ENCODE measurements at regions not wholly inside any gene's neighbourhood (a gene's known extent, or its start where the extent isn't known, plus 50 kb on each side); places are given as distances from the start of the nearest gene placed in this dataset.

- H3K27me3 ChIP-seq: no peaks in the 10 kb centered on the region
- H3K27ac ChIP-seq: no peak overlapping the region
- TF ChIP-seq POLR2A (IDR thresholded peaks at IDR 0.05) (no peak), CTCF (IDR thresholded peaks at IDR 0.05) (no peak), EP300 (IDR thresholded peaks at IDR 0.05) (no peak), POLR2AphosphoS5 (IDR thresholded peaks at IDR 0.05) (no peak)
- H3K4me1 ChIP-seq: no peaks in the 10 kb centered on the region
- no CpG with 5 or more reads among the region's 1 CpG for WGBS, 2 donors (ENCODE audit: low coverage in 1 of 2)
- no peaks in the 10 kb centered on the region for H3K9me3 ChIP-seq
- no peak for ATAC-seq
- no peak overlapping the region for H3K4me3 ChIP-seq
- no peaks in the 10 kb centered on the region for H3K36me3 ChIP-seq
Measured at GRCh38 chr18:73514449-73514848, 633.2 kb downstream of the FBXO15 start.

GRCh38 chr18:73511771-73512503 is 635.7 kb downstream of the FBXO15 start:
- WGBS, 2 donors (ENCODE audit: low coverage in 1 of 2): 25 to 29% methylated on average over 9 to 12 of the region's 12 CpGs
- Histone ChIP-seq H3K27ac (no peak overlapping the region), H3K27me3 (no peaks in the 10 kb centered on the region), H3K4me3 (no peak overlapping the region), H3K36me3 (no peaks in the 10 kb centered on the region), H3K4me1 (no peaks in the 10 kb centered on the region), H3K9me3 (no peaks in the 10 kb centered on the region)
- no peak for ATAC-seq
- TF ChIP-seq CTCF (IDR thresholded peaks at IDR 0.05): no peak
- TF ChIP-seq POLR2A (IDR thresholded peaks at IDR 0.05): no peak
- TF ChIP-seq POLR2AphosphoS5 (IDR thresholded peaks at IDR 0.05): no peak
- TF ChIP-seq EP300 (IDR thresholded peaks at IDR 0.05): no peak

- Histone ChIP-seq H3K4me3 (no peak overlapping the region), H3K36me3 (no peaks in the 10 kb centered on the region), H3K27me3 (no peaks in the 10 kb centered on the region), H3K9me3 (no peaks in the 10 kb centered on the region), H3K4me1 (no peaks in the 10 kb centered on the region), H3K27ac (no peak overlapping the region)
- TF ChIP-seq CTCF (IDR thresholded peaks at IDR 0.05): no peak
- TF ChIP-seq POLR2AphosphoS5 (IDR thresholded peaks at IDR 0.05): no peak
- TF ChIP-seq EP300 (IDR thresholded peaks at IDR 0.05): no peak
- TF ChIP-seq POLR2A (IDR thresholded peaks at IDR 0.05): no peak
- 22 to 40% methylated on average over 2 of the region's 2 CpGs for WGBS, 2 donors (ENCODE audit: low coverage in 1 of 2)
- ATAC-seq: no peak
Measured at GRCh38 chr18:73509460-73509859, 638.2 kb downstream of the FBXO15 start.

- Histone ChIP-seq H3K36me3 (no peaks in the 10 kb centered on the region), H3K9me3 (no peaks in the 10 kb centered on the region), H3K27ac (no peak overlapping the region), H3K4me1 (no peaks in the 10 kb centered on the region), H3K4me3 (no peak overlapping the region), H3K27me3 (no peaks in the 10 kb centered on the region)
- no peak for ATAC-seq
- WGBS, 2 donors (ENCODE audit: low coverage in 1 of 2): 0% methylated on average over 1 of the region's 1 CpG; no CpG with 5 or more reads in 1 of the 2 donors
- TF ChIP-seq EP300 (IDR thresholded peaks at IDR 0.05) (no peak), CTCF (IDR thresholded peaks at IDR 0.05) (no peak), POLR2AphosphoS5 (IDR thresholded peaks at IDR 0.05) (no peak), POLR2A (IDR thresholded peaks at IDR 0.05) (no peak)
Measured at GRCh38 chr18:73503326-73503725, 635.5 kb upstream of the NETO1 start.

GRCh38 chr18:73487966-73488365 is 620.2 kb upstream of the NETO1 start:
- Histone ChIP-seq H3K9me3 (no peaks in the 10 kb centered on the region), H3K4me3 (no peak overlapping the region), H3K4me1 (no peaks in the 10 kb centered on the region), H3K36me3 (no peaks in the 10 kb centered on the region), H3K27ac (no peak overlapping the region), H3K27me3 (no peaks in the 10 kb centered on the region)
- no peak for TF ChIP-seq CTCF (IDR thresholded peaks at IDR 0.05)
- TF ChIP-seq POLR2A (IDR thresholded peaks at IDR 0.05): no peak
- TF ChIP-seq POLR2AphosphoS5 (IDR thresholded peaks at IDR 0.05): no peak
- TF ChIP-seq EP300 (IDR thresholded peaks at IDR 0.05): no peak
- no peak for ATAC-seq
- WGBS, 2 donors (ENCODE audit: low coverage in 1 of 2): 67 to 76% methylated on average over 2 of the region's 2 CpGs

Data from gastroesophageal sphincter (tissue), 4 donors.